GM18867 (cell line): ENCODE measurements at regions not wholly inside any gene's neighbourhood (a gene's known extent, or its start where the extent isn't known, plus 50 kb on each side); places are given as distances from the start of the nearest gene placed in this dataset.
A peak's percentile ranks its signal among the peaks of the same experiment; 100 is the strongest.
"Not testable (repeated sequence)": the region's sequence is repeated elsewhere in the genome, so short reads cannot be mapped to it uniquely, and the experiment has no call there.

Experiments
- ATAC-seq: cut with Tn5 transposase; IDR thresholded peaks from one replicate; pipeline ENCODE4 v1.9.1; 2021; ENCODE audit warnings: mild to moderate bottlenecking, moderate library complexity; ENCODE audit not compliant: unreplicated experiment

GRCh38 chr2:8488001-8488738 lies 193.7 kb upstream of the ID2 start:
- ATAC-seq, result peak; percentile 76

- ATAC-seq, result no peak
Observed at GRCh38 chr2:8489221-8489620, 192.6 kb upstream of the ID2 start.

GRCh38 chr2:8489751-8490150 lies 192.1 kb upstream of the ID2 start:
- ATAC-seq, result no peak

DNA sequence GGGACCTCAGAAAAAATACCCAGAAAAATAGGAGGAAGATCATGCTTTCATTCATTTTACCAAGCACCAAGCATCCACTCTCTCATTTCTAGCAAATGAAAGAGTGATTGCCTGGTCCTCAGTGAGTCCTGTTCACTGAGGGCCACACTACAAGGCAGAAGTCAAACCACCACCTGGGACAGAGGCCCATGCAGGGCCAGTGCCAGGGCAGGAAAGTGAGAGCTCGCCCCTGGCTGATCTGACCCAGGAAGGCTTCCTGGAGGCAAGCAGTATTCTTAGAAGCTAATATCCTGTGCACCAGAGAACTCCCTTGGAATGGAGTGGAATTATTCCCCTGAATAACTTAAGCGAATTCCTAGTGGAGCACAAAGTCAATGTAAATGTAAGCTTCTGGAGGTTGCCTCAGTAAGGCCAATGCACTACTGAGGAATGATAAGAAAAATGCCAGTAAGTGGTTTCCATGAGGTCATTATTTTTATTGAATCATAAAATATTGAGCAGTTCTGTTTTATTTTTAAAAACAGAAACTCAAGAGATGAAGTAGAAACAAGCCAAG lies 191.6 kb upstream of the ID2 start:
- ATAC-seq, result no peak

GRCh38 chr2:8491296-8492027 lies 190.4 kb upstream of the ID2 start:
- ATAC-seq, result no peak

- no peak for ATAC-seq
Observed at GRCh38 chr2:8494151-8494550, 187.7 kb upstream of the ID2 start.

DNA sequence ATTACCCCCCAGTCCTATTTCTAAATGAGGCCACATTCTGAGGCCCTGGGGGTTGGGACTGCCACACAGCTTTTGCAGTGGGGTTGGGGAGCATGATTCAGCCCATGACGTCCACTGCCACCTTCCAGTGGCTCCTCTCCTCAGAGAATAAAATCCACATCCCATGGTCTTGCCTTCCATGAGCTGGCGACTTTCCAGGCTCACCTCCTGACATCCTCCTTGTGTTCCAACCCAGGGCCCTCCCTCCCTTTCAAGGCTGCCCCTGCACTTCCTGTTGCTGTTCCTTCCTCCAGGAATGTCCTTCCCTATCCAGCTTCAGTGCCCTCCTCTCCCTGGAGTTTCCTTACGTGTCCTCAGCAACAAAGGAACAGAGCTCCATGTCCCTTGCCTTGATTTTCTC lies 187.3 kb upstream of the ID2 start:
- ATAC-seq, result no peak

DNA sequence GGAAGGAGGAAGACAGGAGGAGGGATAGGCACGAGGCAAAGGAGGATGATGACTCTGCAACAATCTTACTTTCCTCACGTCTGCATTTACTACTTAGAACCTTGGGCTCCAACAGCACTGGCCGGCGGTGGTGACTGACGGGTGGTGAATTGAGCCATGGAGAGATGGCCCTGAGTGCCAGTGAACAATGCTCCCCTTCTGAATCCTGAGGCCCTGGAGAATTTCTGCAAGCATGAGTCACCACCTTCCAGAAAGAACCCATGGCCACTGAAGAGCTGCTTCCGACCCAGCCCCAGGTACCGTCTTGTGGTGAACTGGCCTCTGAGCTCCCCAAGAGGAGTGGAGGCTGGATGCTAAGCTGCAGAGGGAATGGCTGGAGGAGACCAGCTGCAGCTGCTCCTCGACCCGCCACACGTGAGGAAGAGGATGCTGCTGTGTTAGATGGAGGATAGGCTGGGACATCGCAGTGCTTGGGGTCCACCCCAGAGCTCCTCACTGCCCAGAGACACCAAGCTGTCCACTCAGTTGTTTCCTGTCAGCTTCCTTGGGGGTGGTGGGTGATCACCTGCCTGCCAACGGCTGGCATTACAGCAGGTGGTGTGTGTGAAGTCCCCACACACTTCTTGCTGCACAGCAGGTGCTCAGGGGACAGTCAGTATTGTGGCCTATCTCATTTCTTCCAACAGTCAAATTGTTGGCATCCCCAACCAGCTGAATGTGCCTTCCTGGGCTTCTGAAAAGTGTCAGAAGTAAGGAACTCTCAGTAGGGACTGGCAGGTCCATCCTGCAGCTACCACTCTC lies 186.5 kb upstream of the ID2 start:
- no peak for ATAC-seq

DNA sequence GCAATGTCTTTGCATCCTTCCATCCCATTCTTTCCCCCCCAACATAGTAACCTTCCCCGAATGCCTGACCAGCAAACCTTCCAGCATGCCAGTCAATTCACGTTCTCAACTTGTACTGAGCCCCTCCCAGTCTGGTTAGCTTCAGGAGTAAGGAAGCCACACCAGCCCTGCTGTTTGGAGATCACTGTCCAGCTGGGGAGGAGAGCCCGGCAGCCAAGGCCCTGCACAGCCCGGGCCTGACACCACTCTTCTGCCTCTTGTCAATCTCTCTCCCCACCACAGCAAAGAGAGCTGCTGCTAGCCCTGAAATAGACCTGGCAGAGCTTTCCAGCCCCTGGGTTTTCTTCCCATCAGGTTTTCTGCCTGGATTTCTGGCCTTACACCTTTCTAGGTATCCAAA lies 185.8 kb upstream of the ID2 start:
- ATAC-seq, result no peak

GRCh38 chr2:8496617-8497016 lies 185.2 kb upstream of the ID2 start:
- no peak for ATAC-seq

- no peak for ATAC-seq
Observed at GRCh38 chr2:8498994-8499393, 182.9 kb upstream of the ID2 start.

DNA sequence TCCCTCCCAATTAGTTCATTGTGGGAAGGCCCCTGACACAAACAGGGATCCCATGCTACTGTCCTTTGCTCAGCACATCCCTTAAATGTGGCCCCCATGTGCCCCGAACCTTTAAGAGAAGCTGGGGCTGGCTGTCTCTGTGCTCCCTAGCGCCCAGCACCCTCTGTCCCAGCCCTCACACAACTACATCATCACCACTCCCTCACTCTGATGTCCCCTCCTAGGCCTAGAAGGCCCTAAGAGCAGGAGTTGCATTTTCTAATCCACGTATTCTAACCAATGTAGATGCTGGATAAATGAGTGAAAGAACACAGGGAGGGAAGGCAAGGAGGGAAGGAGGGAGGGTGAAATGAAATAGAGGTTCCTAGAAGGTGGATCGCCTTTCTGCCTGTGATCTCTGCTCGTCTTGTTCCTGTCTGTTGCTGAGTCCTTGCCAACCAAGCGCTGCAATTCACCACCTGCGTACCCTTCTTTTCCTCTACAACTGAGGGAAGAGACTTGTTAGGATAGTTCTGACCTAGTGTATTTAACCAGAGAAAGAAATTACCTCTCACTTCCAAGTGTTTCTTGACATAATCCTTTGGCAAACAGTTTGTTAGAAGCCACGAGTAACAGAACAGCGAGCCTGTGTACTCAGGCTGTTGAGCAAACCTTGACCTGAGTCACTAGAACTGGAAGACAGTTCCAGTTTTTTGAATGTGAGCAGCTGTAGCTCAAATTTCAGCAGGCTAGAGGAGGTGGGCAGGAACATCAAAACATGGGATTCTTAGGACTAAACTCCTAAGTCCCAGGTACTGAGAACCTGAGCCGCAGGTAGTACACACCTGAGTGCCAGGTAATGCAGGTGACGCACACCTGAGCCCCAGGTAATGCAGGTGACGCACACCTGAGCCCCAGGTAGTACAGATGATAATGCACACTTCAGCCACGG lies 181.5 kb upstream of the ID2 start:
- no peak for ATAC-seq

- no peak for ATAC-seq
Observed at GRCh38 chr2:8501061-8501720, 180.7 kb upstream of the ID2 start.

DNA sequence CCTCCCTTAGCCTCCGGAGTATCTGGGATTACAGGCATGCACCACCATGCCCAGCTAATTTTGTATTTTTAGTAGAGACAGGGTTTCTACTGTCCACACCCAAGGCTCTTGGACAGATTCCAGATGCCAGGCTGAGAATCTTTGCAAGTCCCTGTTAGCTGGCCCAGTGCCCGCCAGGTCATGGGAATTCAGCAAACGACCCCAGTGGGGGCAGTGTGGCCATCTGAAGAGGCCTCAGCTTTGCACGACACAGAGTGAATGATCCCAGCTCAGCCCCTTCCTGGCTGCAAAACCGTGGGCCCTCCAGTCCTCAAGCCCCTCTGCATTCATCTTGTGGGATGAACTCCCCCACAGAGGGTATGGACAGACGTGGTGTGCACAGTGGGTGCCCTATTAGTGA lies 179.5 kb upstream of the ID2 start:
- ATAC-seq, result no peak

DNA sequence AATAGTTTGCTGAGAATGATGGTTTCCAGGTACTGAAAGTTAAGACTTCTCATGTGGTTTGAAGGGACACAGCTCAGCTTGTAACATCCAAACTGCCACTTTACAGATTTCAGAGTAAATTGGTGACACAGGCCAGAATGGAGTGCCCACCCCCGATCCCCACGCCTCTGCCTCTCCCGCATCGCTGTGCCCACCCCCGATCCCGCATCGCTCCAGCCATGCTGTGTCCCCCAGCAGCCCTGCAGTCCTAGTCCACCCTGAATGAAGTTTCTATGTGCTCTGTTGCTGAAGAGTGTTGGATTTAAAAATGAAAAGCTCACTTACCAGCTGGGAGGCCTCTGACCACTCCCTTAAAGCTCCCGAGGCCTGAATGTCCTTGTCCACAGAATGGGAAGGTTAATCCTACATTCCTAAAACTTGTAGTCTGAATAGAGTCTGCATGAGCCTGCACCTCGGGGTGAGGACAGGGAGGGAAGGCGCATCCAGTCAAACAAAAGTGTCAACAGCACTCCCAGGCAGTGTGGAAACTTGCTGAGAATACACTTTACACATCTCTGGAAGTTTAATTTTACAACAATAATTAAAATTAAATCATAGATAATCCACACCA lies 176.4 kb upstream of the ID2 start:
- no peak for ATAC-seq

- no peak for ATAC-seq
Observed at GRCh38 chr2:8506746-8507145, 175.1 kb upstream of the ID2 start.

- no peak for ATAC-seq
Observed at GRCh38 chr2:8508766-8509165, 173.1 kb upstream of the ID2 start.

- ATAC-seq, result no peak
Observed at GRCh38 chr2:8509621-8510020, 172.2 kb upstream of the ID2 start.

DNA sequence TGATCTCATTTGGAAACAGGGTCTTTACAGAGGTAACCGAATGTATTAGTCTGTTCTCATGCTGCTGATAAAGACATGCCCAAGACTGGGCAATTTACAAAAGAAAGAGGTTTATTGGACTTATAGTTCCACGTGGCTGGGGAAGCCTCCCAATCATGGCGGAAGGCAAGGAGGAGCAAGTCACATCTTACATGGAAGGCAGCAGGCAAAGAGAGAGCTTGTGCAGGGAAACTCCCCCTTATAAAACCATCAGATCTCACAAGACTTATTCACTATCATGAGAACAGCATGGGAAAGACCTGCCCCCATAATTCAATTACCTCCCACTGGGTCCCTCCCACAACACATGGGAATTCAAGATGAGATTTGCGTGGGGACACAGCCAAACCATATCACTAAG lies 171.8 kb upstream of the ID2 start:
- ATAC-seq, result not testable (repeated sequence)
